ENCODE measurements at regions not wholly inside any gene's neighbourhood (a gene's known extent, or its start where the extent isn't known, plus 50 kb on each side); places are given as distances from the start of the nearest gene placed in this dataset.
"Not testable (repeated sequence)": the region's sequence is repeated elsewhere in the genome, so short reads cannot be mapped to it uniquely, and the experiment has no call there.

DNA sequence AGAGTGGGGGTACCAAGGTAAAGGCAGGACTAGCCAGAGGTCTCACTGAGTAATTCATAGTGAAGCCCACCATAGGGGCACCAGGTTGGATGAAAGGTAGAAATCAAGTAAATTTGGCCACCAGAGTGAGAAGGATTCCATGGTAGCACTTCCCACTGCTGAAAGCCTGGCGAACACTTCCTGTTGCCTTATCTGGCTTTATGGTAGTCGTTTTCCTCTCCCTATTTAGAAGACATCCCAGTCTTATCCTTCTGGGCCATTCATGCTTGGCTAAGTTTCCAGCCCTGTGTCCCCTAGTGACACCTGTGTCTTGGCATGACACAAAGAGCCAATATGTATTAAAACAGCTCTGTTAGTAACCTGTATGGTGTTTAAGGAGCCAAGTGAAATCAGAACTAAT, 74.3 kb upstream of the SIPA1L2 start:
- Histone ChIP-seq H3K4me3 (ENCODE audit: insufficient read depth, low read depth, low read length) (no peak overlapping the region), H3K27me3 (ENCODE audit: control insufficient read depth, insufficient read depth, low read length) (no peaks in the 10 kb centered on the region), H3K36me3 (replicated peaks; ENCODE audit: control insufficient read depth, insufficient read depth, low read length) (no peaks in the 10 kb centered on the region)
- DNase-seq, result no peak

DNA sequence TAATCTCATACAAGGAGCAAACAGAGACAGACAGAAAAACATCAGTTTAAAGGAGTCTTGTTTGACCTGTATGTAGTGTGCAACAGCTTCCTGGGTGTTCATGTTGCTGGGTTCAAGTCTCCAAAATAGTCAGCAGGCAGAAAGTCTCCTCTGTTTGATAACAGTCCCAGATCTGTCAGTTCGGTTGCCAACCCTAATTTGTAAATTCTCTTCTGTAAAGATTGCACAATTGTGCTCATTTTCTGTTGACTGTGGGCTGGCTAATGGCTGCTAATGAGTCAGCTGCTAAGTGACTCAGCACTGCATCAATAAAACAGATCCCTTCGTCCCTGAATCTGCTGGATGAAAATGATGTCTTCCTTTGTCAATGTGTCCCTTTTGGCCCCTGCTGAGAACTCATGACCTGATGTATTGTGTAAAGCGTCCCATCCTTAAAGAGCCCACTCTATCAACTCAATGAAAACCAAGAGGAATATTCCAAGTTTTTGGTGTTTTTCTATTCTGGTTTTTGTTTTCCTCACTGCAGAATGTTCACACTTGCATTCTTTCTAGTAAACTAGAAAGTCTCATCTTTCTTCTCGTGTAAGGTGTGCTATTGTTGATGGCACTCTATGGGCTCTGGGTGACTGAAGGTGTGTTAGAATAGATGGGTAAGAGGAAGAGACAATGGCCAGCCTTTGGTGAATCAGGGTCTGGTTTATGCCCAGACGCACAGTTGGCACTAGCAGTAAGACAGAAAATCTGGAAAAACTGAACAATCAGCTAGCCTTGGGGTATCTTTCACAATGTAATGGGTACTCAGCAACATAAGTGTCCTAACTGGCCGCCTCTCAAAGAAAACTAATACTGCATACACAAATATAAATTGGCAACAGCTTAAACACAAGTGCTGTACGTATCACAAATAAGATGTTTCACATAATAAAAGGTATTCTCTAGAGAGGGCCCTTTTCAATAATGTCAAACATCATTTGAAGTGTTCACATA, 75.1 kb upstream of the SIPA1L2 start:
- DNase-seq, result no peak
- Histone ChIP-seq H3K4me3 (ENCODE audit: insufficient read depth, low read depth, low read length) (no peak overlapping the region), H3K36me3 (replicated peaks; ENCODE audit: control insufficient read depth, insufficient read depth, low read length) (no peaks in the 10 kb centered on the region), H3K27me3 (ENCODE audit: control insufficient read depth, insufficient read depth, low read length) (no peaks in the 10 kb centered on the region)

DNA sequence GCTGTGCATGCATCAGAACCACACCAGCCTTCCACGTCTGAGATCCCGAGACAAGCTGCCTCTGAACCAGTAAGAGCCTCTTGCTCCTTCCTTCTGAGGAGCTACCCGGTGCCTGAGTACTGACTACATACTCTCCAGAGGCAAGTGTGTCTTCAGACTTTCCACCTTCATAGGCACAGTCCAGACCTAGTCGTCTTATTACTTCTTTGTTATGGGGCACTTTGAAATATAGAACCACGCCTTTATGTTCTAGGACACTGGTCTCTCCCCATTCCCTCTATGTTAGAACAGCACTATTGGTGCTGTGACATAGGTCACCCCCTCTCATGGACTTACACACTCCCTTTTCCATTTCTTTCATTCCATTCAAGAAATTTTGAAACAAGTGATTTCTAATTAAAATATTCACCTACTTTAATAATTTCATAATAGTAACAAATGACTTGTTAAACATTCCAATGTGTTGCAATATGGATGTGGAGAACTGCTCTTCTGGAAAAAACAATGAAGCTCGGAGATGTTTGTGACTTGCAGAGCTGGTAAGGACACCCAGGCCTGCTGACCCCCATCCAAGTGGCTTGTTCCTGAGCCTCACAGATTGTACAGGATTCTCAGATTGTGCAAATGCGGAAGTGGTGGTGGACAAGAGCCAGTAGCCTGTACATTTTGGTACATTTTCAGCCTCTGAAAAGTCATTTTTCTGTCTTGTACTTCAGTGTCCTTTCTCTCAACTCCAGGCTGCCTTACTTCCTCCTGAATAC, 76.1 kb upstream of the SIPA1L2 start:
- no peaks in the 10 kb centered on the region for H3K36me3 ChIP-seq (replicated peaks; ENCODE audit: control insufficient read depth, insufficient read depth, low read length)
- no peaks in the 10 kb centered on the region for H3K27me3 ChIP-seq (ENCODE audit: control insufficient read depth, insufficient read depth, low read length)
- no peak overlapping the region for H3K4me3 ChIP-seq (ENCODE audit: insufficient read depth, low read depth, low read length)
- DNase-seq, result no peak

DNA sequence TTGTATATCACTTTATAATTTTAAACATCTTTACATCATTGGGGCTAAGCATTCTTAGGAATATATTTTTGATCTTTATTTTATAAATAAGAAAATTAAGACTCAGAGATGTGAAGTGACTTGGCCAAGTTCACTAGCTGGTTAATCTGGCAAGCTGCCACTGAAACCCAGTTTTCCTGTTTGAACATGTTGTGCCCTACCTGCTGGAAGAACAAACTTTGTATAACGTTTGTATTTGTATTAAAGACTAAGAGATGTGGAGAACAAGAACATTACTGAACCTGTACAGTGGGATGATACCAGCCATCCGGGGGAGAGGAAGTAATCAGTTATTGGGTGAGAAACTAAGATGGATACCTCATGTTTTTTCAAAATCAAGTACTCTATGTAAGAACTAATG, 77.2 kb upstream of the SIPA1L2 start:
- no peak for DNase-seq
- Histone ChIP-seq H3K36me3 (replicated peaks; ENCODE audit: control insufficient read depth, insufficient read depth, low read length) (no peaks in the 10 kb centered on the region), H3K27me3 (ENCODE audit: control insufficient read depth, insufficient read depth, low read length) (no peaks in the 10 kb centered on the region), H3K4me3 (ENCODE audit: insufficient read depth, low read depth, low read length) (no peak overlapping the region)

DNA sequence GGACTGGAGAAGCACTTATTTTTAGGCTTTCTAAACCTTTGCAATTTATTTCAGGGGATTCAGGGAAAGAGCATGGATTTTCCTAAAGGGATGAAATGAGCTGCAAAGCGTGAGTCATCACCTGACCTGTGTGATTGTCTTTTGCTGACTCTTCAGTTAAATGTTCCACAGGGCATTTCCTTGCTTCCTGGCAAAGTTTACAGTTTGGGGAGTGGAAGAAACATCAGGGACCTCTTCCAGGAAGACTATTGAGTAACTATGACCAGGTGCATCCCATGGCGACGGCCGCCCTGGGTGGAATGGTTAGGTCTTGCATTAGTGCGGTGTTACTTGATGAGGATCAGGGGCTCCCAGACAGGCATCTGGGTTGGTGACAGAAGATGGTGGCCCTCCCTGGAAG, 79.5 kb upstream of the SIPA1L2 start:
- DNase-seq, result no peak
- Histone ChIP-seq H3K36me3 (replicated peaks; ENCODE audit: control insufficient read depth, insufficient read depth, low read length) (no peaks in the 10 kb centered on the region), H3K4me3 (ENCODE audit: insufficient read depth, low read depth, low read length) (no peak overlapping the region), H3K27me3 (ENCODE audit: control insufficient read depth, insufficient read depth, low read length) (no peaks in the 10 kb centered on the region)

DNA sequence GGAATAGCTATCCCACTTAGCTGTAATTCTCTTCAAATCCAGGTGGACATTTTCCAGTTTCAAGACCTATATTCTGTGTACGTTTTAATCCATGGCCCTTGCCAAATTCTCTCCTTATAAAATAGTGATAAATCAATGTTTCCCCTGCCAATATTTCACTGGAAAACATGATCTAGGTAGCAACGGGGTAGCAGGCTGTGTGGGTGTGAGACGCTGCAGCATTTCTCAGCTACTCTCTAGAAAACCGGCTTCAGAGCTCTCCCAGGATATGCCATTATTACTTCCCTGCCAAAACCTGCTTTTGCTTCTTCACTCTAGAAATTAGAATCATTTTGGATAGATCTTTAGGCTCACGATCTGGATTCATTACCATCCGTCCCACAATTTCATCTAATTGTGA, 82.1 kb upstream of the SIPA1L2 start:
- Histone ChIP-seq H3K36me3 (replicated peaks; ENCODE audit: control insufficient read depth, insufficient read depth, low read length) (no peaks in the 10 kb centered on the region), H3K27me3 (ENCODE audit: control insufficient read depth, insufficient read depth, low read length) (no peaks in the 10 kb centered on the region), H3K4me3 (ENCODE audit: insufficient read depth, low read depth, low read length) (no peak overlapping the region)
- no peak for DNase-seq

DNA sequence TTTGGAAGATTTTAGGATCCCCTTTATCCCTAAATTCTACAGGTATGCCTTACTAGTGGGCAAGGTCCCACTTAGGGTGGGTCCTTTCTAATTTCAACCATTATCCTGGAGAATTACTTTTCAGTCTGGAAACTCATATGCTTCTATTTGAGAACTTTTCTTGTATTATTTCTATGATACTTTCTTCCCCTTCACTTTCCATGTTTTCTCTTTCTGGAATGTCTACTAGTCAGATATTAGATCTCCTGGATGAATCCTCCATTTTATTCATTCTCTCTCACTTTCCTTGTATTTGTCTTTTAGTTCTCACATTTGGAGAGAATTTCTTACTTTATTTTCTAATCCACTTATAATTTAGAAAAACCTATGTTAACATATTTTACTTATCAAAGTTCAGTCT, 83.9 kb upstream of the SIPA1L2 start:
- no peak for DNase-seq
- Histone ChIP-seq H3K36me3 (replicated peaks; ENCODE audit: control insufficient read depth, insufficient read depth, low read length) (no peaks in the 10 kb centered on the region), H3K4me3 (ENCODE audit: insufficient read depth, low read depth, low read length) (no peak overlapping the region), H3K27me3 (ENCODE audit: control insufficient read depth, insufficient read depth, low read length) (no peaks in the 10 kb centered on the region)

DNA sequence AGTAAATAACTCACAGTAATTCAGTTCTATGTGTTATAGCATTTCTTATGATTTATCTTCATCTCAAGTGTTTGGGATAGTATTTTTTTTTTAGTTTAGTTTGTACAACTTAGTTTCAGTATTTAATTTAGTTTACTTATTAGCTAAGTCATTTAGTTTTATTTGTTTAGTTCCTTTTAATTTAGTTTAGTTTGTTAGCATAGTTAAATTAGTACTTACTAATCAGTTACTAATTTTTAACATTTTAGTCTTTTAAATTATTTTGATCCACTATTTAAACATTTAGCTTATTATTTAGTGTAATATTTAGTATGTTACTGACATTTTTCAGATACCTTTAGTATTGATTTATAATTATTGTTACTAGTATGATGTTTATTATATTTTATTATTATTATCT, 85.2 kb upstream of the SIPA1L2 start:
- no peak for DNase-seq
- Histone ChIP-seq H3K36me3 (replicated peaks; ENCODE audit: control insufficient read depth, insufficient read depth, low read length) (no peaks in the 10 kb centered on the region), H3K4me3 (ENCODE audit: insufficient read depth, low read depth, low read length) (no peak overlapping the region), H3K27me3 (ENCODE audit: control insufficient read depth, insufficient read depth, low read length) (no peaks in the 10 kb centered on the region)

DNA sequence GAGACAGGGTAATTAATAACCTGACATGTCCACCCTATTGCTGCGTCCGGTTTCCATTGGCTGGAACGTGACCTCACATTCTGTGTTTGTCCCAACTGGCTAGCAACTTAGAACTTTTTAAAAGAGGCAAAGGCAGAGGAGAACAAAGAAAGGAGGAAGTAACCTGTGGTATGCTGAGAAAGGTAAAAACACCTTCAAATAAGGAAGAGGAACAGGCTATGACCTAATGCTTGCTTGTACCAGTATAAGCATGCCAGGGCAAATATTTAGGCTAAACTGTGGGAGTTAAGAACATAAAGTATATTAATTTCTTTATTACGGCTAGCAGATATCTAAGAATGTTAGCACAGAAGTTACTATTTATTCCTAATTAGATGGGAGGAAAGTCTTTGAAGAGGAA, 87.3 kb upstream of the MAP10 start:
- DNase-seq; H3K36me3 ChIP-seq (replicated peaks; ENCODE audit: control insufficient read depth, insufficient read depth, low read length); H3K4me3 ChIP-seq (ENCODE audit: insufficient read depth, low read depth, low read length); H3K27me3 ChIP-seq (ENCODE audit: control insufficient read depth, insufficient read depth, low read length): not testable (repeated sequence)

DNA sequence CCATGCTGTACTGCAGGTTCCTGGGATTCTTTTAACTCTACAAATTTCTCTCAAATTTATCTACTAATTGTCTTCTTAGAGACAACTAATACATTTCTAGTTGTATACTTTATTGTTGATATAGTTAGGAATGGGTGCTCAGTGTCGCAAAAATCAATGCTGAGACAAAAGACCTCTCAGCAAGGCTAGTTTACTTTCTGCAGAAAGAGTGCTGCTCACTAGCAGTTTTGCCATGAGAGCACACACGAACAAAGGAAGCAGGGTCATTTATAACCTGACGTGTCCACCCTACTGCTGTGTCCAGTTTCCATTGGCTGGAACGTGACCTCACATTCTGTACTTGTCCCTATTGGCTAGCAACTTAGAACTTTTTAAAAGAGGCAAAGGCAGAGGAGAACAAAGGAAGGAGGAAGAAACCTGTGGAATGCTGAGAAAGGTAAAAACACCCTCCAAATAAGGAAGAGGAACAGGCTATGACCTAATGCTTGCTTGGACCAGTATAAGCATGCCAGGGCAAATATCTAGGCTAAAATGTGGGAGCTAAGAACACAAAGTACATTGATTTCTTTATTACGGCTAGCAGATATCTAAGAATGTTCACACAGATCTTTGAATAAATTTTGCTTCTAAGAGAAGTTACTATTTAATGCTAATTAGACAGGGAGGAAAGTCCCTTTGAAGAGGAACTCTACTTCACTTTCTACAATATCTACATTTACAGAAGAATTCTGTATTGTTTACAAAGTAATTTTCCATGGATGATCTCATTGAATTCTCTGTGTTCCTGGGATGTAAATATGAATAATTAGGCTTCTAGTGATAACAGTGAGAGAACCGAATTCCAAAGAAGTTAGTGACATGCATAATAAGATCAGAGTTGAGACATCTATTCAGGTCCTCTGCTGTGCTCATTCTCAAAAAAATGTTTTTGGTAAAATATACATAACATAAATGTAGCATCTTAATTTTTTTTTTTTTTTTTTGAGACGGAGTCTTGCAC, 86.0 kb upstream of the MAP10 start:
- H3K36me3 ChIP-seq (replicated peaks; ENCODE audit: control insufficient read depth, insufficient read depth, low read length), result no peaks in the 10 kb centered on the region
- DNase-seq, result no peak
- no peak overlapping the region for H3K4me3 ChIP-seq (ENCODE audit: insufficient read depth, low read depth, low read length)
- no peaks in the 10 kb centered on the region for H3K27me3 ChIP-seq (ENCODE audit: control insufficient read depth, insufficient read depth, low read length)

DNA sequence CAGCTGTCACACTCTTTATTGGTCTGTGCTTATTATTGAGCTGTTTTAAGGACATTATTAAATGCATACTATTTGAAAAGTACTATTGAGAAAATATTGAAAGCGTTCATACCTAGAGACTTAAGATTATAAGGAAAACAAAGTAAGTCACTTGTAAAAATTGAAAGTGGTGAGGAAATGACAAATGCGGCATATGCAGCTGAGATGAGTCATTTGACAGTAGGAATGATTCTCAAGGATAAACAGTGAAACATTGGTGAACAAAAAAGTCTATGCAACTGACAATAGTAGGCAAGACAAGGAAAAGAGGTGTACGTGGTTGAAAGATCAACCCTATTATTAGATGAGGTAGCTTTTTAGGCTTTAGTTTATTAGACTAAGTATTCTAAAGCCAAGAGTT, 82.6 kb upstream of the MAP10 start:
- no peak for DNase-seq
- no peaks in the 10 kb centered on the region for H3K36me3 ChIP-seq (replicated peaks; ENCODE audit: control insufficient read depth, insufficient read depth, low read length)
- H3K27me3 ChIP-seq (ENCODE audit: control insufficient read depth, insufficient read depth, low read length), result no peaks in the 10 kb centered on the region
- no peak overlapping the region for H3K4me3 ChIP-seq (ENCODE audit: insufficient read depth, low read depth, low read length)

DNA sequence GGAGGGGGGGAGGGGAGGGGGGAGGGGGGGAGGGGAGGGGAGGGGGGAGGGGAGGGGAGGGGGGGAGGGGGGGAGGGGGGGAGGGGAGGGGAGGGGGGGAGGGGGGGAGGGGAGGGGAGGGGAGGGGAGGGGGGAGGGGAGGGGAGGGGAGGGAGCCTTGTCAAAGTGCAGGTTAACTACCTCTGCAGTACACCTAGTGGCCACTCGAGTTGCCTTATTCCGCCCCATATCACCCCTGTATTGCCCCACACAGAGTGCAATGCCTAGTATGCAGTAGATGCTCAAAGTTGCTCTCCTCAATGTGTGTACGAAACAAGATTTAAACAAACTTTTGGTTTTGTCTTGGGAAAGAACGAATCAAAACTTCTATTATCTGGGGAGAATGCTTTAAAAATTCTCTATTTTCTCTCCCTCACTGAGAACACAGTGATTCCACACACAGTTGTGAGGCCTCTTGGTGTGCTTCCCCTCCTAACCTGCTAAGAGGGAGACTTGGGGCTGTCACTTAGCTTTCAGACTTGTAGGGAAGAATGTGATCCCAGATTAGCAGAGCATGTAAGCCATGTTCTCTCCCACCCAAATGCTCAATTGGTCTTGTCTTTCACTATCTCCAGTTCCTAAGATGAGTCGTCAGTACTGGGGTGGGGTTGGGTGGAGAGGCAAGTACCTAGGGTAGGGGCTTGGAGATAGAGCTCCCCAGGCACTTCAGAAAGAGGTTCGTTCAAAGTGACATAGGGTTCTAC, 79.7 kb upstream of the MAP10 start:
- peak; percentile 28 for DNase-seq
- no peak overlapping the region for H3K4me3 ChIP-seq (ENCODE audit: insufficient read depth, low read depth, low read length)
- H3K27me3 ChIP-seq (ENCODE audit: control insufficient read depth, insufficient read depth, low read length), result no peaks in the 10 kb centered on the region
- H3K36me3 ChIP-seq (replicated peaks; ENCODE audit: control insufficient read depth, insufficient read depth, low read length), result no peaks in the 10 kb centered on the region

DNA sequence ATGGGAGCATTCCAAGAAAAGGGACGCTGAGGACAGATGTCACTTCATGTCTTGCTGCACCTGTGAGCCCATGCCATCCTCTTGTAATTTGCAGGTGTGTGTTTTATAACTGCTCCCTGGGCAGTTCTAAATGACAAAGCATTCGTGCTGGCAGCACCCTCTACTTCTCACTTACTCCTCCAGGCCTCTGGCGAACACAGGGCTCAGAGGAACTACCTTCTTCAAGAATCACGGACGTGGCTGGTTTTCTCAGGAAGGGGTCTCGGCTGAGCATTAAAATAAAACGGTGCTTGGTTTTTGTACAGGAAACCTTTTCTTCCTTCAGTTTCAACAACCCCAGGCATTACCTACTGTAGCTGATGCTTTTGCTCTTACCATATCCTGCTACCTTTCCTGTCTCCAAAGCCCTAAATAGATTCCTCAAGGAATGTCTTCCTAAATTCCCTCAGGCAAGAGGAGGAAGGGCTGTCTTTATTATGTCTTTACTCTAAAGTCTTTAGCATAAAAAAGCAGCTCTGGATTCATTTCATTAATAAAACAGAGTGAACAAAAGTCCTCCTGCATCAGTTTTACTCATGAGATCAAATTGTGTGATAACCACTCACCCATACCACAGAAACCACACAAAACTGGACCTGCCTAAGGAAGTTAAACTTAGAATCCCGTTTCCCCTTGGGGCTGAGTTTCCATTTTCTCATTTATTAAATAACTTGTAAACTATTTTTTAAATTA, 79.0 kb upstream of the MAP10 start:
- H3K36me3 ChIP-seq (replicated peaks; ENCODE audit: control insufficient read depth, insufficient read depth, low read length), result no peaks in the 10 kb centered on the region
- H3K27me3 ChIP-seq (ENCODE audit: control insufficient read depth, insufficient read depth, low read length), result no peaks in the 10 kb centered on the region
- no peak overlapping the region for H3K4me3 ChIP-seq (ENCODE audit: insufficient read depth, low read depth, low read length)
- DNase-seq, result no peak

Measured in H7 (cell line).